HG03565 (cell line): ENCODE measurements at regions not wholly inside any gene's neighbourhood (a gene's known extent, or its start where the extent isn't known, plus 50 kb on each side); places are given as distances from the start of the nearest gene placed in this dataset.
"Not testable (repeated sequence)": the region's sequence is repeated elsewhere in the genome, so short reads cannot be mapped to it uniquely, and the experiment has no call there.

Experiments
- ATAC-seq: cut with Tn5 transposase; IDR thresholded peaks from one replicate; pipeline ENCODE4 v1.9.1; 2021; ENCODE audit warnings: mild to moderate bottlenecking, moderate library complexity; ENCODE audit not compliant: unreplicated experiment

- ATAC-seq = no peak
These were observed 99.5 kb upstream of the LYPLAL1 start for GRCh38 chr1:219074084-219074728.

GRCh38 chr1:219075121-219075879, 98.4 kb upstream of the LYPLAL1 start:
- ATAC-seq = no peak

GRCh38 chr1:219076326-219076937, 97.2 kb upstream of the LYPLAL1 start:
- no peak for ATAC-seq

GRCh38 chr1:219077767-219078166, 95.9 kb upstream of the LYPLAL1 start:
- ATAC-seq = not testable (repeated sequence)

- ATAC-seq = peak; percentile 77
These were observed 91.4 kb upstream of the LYPLAL1 start for GRCh38 chr1:219081943-219082925.

GRCh38 chr1:219083631-219084030, 90.0 kb upstream of the LYPLAL1 start:
- no peak for ATAC-seq

GRCh38 chr1:219085082-219085481, 88.6 kb upstream of the LYPLAL1 start:
- ATAC-seq = no peak

- ATAC-seq = no peak
These were observed 87.7 kb upstream of the LYPLAL1 start for GRCh38 chr1:219085988-219086387.

- no peak for ATAC-seq
These were observed 86.7 kb upstream of the LYPLAL1 start for GRCh38 chr1:219086956-219087469.

GRCh38 chr1:219088778-219089557, 84.7 kb upstream of the LYPLAL1 start:
- ATAC-seq = peak; percentile 75

- peak; percentile 84 for ATAC-seq
These were observed 83.1 kb upstream of the LYPLAL1 start for GRCh38 chr1:219090607-219091006.

- ATAC-seq = no peak
These were observed 81.5 kb upstream of the LYPLAL1 start for GRCh38 chr1:219092206-219092605.

- peak; percentile 59 for ATAC-seq
These were observed 74.4 kb upstream of the LYPLAL1 start for GRCh38 chr1:219099307-219099706.

- ATAC-seq = no peak
These were observed 73.6 kb upstream of the LYPLAL1 start for GRCh38 chr1:219100059-219100458.

- not testable (repeated sequence) for ATAC-seq
These were observed 71.2 kb upstream of the LYPLAL1 start for GRCh38 chr1:219102466-219102865.

- no peak for ATAC-seq
These were observed 67.8 kb upstream of the LYPLAL1 start for GRCh38 chr1:219105893-219106292.

GRCh38 chr1:219109424-219110018, 64.2 kb upstream of the LYPLAL1 start:
- no peak for ATAC-seq

GRCh38 chr1:219113261-219113660, 60.4 kb upstream of the LYPLAL1 start:
- no peak for ATAC-seq

- ATAC-seq = no peak
These were observed 59.7 kb upstream of the LYPLAL1 start for GRCh38 chr1:219114014-219114413.
